Fibroblast of skin of scalp (primary cell): ENCODE measurements at regions not wholly inside any gene's neighbourhood (a gene's known extent, or its start where the extent isn't known, plus 50 kb on each side); places are given as distances from the start of the nearest gene placed in this dataset.
"Not testable (repeated sequence)": the region's sequence is repeated elsewhere in the genome, so short reads cannot be mapped to it uniquely, and the experiment has no call there.

Source experiments
- DNase-seq: peaks from one replicate; pipeline ENCODE4 v3.0.0-alpha.2; 2013

GRCh38 chr1:228825041-228825440, 89.8 kb downstream of the RHOU start:
- no peak for DNase-seq

GRCh38 chr1:228825840-228826484, 90.7 kb downstream of the RHOU start:
- no peak for DNase-seq

- DNase-seq: no peak
Observed at GRCh38 chr1:228827019-228827418, 91.7 kb downstream of the RHOU start.

GRCh38 chr1:228828151-228828550, 92.9 kb downstream of the RHOU start:
- DNase-seq: no peak

GRCh38 chr1:228830185-228830953, 95.1 kb downstream of the RHOU start:
- DNase-seq: no peak

GRCh38 chr1:228830954-228831481, 95.7 kb downstream of the RHOU start:
- DNase-seq: peak; percentile 24

GRCh38 chr1:228833911-228834688, 98.8 kb downstream of the RHOU start:
- DNase-seq: peak; percentile 47

- no peak for DNase-seq
Observed at GRCh38 chr1:228835456-228835855, 100.2 kb downstream of the RHOU start.

- no peak for DNase-seq
Observed at GRCh38 chr1:228835911-228836310, 100.6 kb downstream of the RHOU start.

GRCh38 chr1:228836427-228836826, 101.1 kb downstream of the RHOU start:
- no peak for DNase-seq

- no peak for DNase-seq
Observed at GRCh38 chr1:228837032-228837431, 101.8 kb downstream of the RHOU start.

- peak; percentile 29 for DNase-seq
Observed at GRCh38 chr1:228837817-228838716, 102.8 kb downstream of the RHOU start.

- DNase-seq: no peak
Observed at GRCh38 chr1:228838717-228839500, 103.6 kb downstream of the RHOU start.

- DNase-seq: no peak
Observed at GRCh38 chr1:228839656-228840055, 104.4 kb downstream of the RHOU start.

- no peak for DNase-seq
Observed at GRCh38 chr1:228841632-228842031, 106.4 kb downstream of the RHOU start.

GRCh38 chr1:228842094-228842775, 107.0 kb downstream of the RHOU start:
- DNase-seq: peak; percentile 66

GRCh38 chr1:228845101-228845500, 109.8 kb downstream of the RHOU start:
- DNase-seq: no peak

GRCh38 chr1:228846952-228847351, 111.7 kb downstream of the RHOU start:
- DNase-seq: no peak

GRCh38 chr1:228847451-228847850, 112.2 kb downstream of the RHOU start:
- DNase-seq: not testable (repeated sequence)

- no peak for DNase-seq
Observed at GRCh38 chr1:228848406-228848805, 113.1 kb downstream of the RHOU start.
